OCI-LY7 (cell line): ENCODE measurements at regions not wholly inside any gene's neighbourhood (a gene's known extent, or its start where the extent isn't known, plus 50 kb on each side); places are given as distances from the start of the nearest gene placed in this dataset.

Experiments
- EZH2phosphoT487 ChIP-seq: fragments of 200-600 bp; sonication (generic); IDR thresholded peaks from 2 replicates; pipeline ENCODE4 v1.6.1; 2018; ENCODE audit warnings: low read depth, borderline replicate concordance, mild to moderate bottlenecking, mixed run types, antibody characterized with exemption, low read length, moderate library complexity, mixed read lengths
- TF ChIP-seq, protein P1 (sequence below): fragments of 200-600 bp; sonication (generic); conservative IDR thresholded peaks from 2 replicates; pipeline ENCODE4 v1.5.1; 2014; ENCODE audit warnings: mild to moderate bottlenecking, antibody characterized with exemption, low read length, moderate library complexity, mixed read lengths

DNA sequence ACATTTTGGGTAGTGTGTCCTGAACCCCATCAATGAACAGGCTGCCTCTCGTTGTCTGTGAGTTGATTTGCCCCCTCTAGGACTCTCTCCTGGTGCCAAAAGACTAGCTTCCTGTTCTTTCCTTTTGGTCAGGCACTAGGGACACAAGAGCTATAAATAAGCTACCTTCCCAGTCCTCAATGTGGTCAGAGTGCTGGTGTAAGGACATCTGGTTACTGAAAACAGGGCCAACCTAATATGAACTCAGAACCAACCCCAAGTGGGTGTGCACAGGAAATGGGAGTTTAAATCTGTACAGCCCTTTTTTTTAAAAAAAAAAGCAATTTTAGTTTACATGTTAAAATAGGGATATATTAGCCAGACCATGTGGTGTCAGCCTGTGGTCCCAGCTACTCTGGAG is 129.2 kb downstream of the ZIC5 start:
- TF ChIP-seq, protein P1, sequence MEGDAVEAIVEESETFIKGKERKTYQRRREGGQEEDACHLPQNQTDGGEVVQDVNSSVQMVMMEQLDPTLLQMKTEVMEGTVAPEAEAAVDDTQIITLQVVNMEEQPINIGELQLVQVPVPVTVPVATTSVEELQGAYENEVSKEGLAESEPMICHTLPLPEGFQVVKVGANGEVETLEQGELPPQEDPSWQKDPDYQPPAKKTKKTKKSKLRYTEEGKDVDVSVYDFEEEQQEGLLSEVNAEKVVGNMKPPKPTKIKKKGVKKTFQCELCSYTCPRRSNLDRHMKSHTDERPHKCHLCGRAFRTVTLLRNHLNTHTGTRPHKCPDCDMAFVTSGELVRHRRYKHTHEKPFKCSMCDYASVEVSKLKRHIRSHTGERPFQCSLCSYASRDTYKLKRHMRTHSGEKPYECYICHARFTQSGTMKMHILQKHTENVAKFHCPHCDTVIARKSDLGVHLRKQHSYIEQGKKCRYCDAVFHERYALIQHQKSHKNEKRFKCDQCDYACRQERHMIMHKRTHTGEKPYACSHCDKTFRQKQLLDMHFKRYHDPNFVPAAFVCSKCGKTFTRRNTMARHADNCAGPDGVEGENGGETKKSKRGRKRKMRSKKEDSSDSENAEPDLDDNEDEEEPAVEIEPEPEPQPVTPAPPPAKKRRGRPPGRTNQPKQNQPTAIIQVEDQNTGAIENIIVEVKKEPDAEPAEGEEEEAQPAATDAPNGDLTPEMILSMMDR, result no peak
- TF ChIP-seq EZH2phosphoT487, result no peak
